ENCODE measurements at regions not wholly inside any gene's neighbourhood (a gene's known extent, or its start where the extent isn't known, plus 50 kb on each side); places are given as distances from the start of the nearest gene placed in this dataset.
"Not testable (repeated sequence)": the region's sequence is repeated elsewhere in the genome, so short reads cannot be mapped to it uniquely, and the experiment has no call there.

GRCh38 chr5:104512063-104512825 lies 949.7 kb upstream of the NUDT12 start:
- no peak for DNase-seq

DNA sequence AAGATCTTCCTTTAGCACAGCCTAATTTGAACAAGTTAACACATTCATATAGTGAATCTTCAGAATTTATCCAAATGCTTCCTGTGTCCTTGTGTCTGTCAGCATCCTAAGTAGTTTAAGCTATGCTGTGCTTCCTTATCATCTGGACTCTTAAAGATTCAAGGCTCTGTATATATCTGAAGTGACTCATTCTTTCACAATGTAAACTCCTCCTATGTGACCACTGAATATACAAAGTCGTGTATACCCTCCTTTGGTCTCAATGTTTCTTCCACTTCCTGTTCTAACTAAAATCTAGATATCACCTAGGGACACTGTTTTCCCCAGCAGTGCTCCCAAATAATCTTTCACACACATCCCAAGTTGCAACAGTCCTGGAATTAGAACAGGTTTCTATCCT lies 935.7 kb upstream of the NUDT12 start:
- no peak for DNase-seq

GRCh38 chr5:104494083-104494482 lies 931.5 kb upstream of the NUDT12 start:
- no peak for DNase-seq

GRCh38 chr5:104472811-104473210 lies 910.2 kb upstream of the NUDT12 start:
- no peak for DNase-seq

DNA sequence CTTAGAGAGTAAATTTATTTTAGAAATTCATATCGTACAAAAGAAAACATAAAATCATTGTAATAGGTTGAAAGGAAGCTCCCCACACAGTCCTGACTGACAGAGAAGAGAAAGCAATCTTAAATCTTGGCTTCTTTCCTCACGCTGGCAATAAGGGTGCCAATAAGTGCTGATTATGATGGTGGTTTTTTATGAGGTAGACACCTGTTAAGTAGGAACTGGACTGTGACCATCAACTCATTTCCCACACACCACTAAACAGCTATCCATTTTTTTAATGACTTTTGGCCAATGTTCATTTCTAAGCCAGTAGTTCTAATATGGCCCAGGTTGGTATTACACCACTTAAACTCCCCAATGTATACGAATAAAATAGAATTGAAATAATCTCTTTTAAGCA lies 893.5 kb upstream of the NUDT12 start:
- no peak for DNase-seq

GRCh38 chr5:104452550-104452949 lies 890.0 kb upstream of the NUDT12 start:
- no peak for DNase-seq

GRCh38 chr5:104451911-104452310 lies 889.3 kb upstream of the NUDT12 start:
- DNase-seq = not testable (repeated sequence)

DNA sequence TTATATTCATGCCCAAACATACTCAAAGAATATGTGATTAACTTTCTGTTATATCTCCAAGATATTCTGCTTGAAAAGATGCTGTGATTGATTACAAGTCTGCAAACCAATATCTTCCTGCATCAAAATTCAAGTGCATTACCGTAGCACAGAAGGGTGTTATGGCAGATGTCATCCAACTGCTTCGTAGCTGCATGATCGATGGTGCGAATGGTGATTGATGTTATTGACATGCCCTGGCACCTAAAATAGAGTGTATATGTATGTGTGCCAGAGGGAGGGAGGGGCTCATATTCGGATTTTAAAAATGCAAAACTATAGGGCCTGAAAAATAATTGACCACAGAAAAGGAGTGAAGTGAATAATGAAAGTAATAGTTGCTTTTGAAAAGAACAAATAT lies 882.1 kb upstream of the NUDT12 start:
- no peak for DNase-seq

- DNase-seq = no peak
Observed at GRCh38 chr5:104443706-104444105, 881.1 kb upstream of the NUDT12 start.

- no peak for DNase-seq
Observed at GRCh38 chr5:104431981-104432380, 869.4 kb upstream of the NUDT12 start.

DNA sequence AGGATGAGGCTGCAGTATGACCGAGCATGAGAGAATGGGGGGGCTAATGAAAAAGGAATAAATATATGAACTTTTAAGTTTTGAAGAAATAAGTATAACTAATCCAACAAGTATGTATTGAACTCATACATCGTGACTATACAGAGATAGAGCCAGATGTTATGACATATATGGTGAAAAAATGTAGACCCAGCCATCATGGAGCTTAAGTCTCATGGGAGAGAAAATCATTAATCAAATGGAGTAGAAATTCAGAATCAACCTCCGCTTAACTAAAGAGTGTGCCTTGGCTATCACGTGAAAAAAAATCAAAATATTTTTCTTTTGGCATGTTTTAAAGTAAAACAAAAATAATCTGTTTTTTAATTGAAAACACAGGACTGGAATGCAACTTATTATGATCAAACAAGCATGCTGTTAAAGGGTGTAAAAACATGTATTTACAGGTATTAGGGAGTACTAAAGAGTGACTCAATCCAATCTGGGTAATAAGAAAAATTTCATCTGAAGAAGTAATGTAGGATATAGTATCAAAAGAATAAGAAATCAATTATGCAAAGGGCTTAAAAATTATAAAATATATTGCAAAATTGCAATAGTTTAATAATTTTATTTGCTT lies 868.5 kb upstream of the NUDT12 start:
- no peak for DNase-seq

GRCh38 chr5:104429911-104430310 lies 867.3 kb upstream of the NUDT12 start:
- no peak for DNase-seq

DNA sequence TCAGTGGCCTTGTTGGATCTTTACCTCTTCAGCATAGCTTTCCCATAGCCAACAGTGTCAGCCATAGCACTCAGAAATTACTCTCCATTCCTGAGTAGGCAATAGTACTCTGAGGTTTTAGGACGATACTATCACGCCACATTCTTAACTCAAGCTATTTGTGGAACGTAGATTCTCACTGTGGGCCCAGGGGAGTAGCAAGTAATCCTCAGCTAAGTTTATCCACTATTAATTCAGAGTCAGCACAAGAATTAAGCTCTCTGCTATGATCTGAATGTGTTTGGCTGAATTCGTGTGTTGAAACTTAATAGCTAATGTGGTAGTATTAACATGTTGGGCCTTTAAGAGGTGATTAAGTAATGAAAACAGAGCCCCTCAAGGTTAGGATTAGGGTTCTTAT lies 858.8 kb upstream of the NUDT12 start:
- no peak for DNase-seq

GRCh38 chr5:104418056-104418455 lies 855.5 kb upstream of the NUDT12 start:
- no peak for DNase-seq

DNA sequence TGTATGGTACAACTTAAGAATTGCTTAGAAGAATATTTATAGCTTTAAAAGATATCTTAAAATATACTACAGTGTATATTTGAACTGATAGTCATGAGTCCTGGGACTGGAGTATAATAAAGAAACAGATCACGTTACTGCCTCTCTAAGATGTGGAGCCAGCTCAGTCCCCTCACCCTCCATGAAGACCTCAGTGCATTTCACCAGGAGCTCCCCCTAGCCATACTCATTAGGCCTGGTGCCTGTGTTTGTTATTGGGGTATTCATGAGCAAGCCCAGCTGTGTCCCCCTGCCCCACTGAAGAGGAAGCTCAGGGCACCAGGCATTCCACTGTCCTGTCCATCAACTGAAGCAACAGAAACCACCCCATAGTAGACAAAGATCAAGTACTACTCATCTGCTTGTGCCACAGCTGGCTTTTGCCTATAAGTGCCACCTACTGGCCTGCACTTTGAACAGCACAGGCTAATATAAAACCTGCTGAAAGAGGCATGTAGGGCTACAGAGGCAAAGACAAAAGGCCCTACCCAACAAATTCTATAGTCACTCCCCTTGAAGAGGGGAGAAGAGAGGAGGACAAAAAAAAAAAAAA lies 850.2 kb upstream of the NUDT12 start:
- DNase-seq = peak in 1 of 3 donors; percentile 9

DNA sequence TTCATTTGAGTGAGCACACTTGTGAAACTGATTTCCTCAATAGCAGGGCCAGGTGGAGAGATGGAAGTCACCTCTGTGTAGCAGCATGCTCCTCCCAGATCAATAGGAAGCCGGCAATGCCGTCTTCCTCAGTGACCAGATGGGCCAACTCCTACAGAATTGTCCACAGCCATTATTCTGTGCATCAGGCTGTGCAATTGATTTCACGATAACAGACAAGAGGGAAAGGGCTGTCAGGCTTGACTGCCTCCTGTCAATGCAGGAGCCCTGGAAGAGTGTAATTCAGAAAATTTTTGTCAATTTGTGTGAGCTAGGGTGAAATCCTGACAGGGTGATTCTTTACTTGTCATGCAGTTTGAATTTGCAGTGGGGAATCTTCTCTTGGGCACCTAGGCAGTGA lies 838.4 kb upstream of the NUDT12 start:
- no peak for DNase-seq

DNA sequence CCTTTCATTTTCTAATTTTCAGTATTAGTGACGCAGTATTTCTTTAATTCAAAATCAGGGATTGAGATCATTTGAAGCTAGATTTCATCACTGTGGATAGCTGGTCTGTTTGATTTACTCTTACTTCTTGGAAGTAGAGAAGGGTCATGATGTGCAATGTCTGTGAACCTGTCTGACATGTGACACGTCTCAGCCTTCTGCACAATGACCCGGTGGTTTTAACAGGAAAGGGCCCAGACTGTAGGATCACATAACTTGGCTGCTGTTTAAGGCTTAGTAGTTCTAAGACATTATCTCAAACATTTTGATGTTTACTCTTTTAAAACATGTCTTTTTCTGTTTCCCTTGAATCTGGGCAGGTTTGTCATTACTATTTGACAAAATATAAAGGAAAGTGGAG lies 823.3 kb upstream of the NUDT12 start:
- DNase-seq = no peak

DNA sequence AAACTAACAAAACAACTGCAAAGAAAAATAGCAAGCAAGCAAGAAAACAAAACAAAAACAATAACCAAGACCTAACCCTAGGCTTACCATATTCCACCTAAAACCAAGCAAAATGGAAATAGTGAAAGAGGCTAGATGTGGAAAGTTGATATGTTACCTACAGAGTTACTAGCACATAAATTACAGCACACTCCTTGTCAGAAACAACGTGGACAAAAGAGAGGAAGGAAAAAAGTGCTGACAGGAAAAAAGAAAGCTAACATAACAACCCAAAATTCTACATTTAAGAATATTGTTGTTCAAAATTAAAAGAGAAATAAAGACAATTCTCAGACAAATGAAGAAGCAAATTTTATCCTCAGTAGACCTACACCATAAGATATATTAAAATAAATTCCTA lies 812.8 kb upstream of the NUDT12 start:
- DNase-seq = no peak

DNA sequence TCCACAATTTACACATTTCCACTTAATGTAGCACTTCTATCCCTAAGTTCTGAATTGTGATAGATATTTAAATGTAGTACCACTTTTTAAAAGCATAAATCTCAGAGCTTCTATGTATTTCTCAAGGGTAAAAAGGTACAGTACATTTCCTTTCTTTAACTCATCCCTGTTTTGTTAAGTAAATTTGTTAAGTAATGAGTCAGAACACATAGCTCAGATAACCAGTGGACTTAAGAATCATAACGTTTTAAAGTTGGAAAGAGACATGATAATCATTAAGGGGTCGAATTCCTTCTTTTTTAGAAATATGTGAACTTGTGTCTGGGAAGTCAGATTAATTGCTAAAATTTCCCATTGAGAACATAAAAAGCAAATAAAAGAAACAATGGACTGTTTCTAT lies 810.2 kb upstream of the NUDT12 start:
- no peak for DNase-seq

DNA sequence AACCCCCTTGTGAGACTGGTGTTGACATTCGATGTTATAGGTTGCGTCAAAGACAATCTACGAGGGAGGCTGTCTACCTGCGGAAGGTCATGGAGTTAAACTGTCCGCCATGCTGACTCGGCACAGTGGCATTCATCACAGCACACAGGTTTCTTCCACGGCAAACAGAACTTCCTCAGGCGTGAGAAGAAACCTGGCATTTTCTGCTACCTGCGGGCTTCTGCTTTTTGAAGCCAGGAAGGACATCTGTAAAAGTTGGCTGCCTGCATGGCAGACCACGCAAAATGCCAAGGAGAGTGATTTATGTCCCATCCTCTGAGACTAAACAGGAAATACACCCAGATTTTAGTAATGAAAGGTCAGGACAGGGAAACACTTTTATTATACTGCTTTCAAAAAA lies 809.8 kb upstream of the NUDT12 start:
- DNase-seq = no peak

DNA sequence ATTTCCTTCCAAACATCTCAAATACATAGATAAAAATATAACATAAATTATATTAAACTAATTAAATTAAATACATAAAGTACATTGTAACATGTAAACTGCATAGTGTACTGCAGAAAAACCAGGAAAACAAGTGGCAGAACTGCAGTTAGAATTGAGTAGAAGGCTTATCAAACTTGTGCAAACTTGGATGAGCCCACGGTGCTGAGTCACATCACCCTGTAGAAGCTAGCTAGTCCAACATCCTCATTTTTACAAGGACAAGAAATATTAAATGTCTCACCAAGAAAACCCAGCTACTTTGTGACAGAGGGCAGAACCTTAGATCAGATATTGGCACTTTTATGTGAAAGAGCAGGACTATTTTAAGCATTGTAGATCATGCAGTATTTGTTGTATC lies 807.9 kb upstream of the NUDT12 start:
- DNase-seq = no peak

DNA sequence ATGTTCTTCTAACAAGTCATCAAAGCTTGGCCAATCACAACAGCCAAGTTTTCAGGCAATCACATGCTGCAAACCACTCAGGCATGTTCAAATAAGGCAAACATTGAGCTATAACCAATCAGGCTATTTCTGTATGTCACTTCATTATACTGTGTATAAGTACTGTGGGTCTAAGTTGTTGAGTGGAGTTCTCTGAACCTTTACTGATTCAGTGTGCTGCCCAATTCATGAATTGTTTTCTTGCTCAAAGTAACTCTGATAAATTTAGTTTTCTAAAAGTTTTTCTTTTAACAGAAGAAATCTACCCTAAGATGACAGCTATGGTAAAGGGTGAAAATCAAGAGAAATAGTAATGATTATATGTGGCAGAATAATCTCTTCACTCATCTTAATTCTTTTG lies 805.4 kb upstream of the NUDT12 start:
- no peak for DNase-seq

- no peak for DNase-seq
Observed at GRCh38 chr5:104363567-104363966, 801.0 kb upstream of the NUDT12 start.

- DNase-seq = no peak
Observed at GRCh38 chr5:104361932-104362331, 799.3 kb upstream of the NUDT12 start.

GRCh38 chr5:104355350-104355749 lies 792.8 kb upstream of the NUDT12 start:
- no peak for DNase-seq
